ENCODE measurements at regions not wholly inside any gene's neighbourhood (a gene's known extent, or its start where the extent isn't known, plus 50 kb on each side); places are given as distances from the start of the nearest gene placed in this dataset.

- H3K27me3 Mint-ChIP-seq (ENCODE audit: low read depth), result no peaks in the 10 kb centered on the region
- ATAC-seq (no peak), DNase-seq (ENCODE audit: low spot score) (no peak)
- ChIA-PET POLR2A (no interaction called here), CTCF (no interaction called here)
- no peak overlapping the region for H3K4me3 Mint-ChIP-seq
- TF ChIP-seq IRF2 (CRISPR knock-in tag; IDR thresholded peaks at IDR 0.05; ENCODE audit: borderline replicate concordance, low read depth), result no peak
- TF ChIP-seq ZNF219 (CRISPR knock-in tag; IDR thresholded peaks at IDR 0.05; ENCODE audit: borderline replicate concordance), result no peak
- no peak for TF ChIP-seq TP53 (CRISPR knock-in tag; IDR thresholded peaks at IDR 0.05)
- no peak for TF ChIP-seq FOXJ3 (CRISPR knock-in tag; IDR thresholded peaks at IDR 0.05; ENCODE audit: borderline replicate concordance)
- no peak for TF ChIP-seq ATF1 (CRISPR knock-in tag; IDR thresholded peaks at IDR 0.05)
- no peak for TF ChIP-seq RELA (CRISPR knock-in tag; IDR thresholded peaks at IDR 0.05; ENCODE audit: borderline replicate concordance)
- H3K9me3 Mint-ChIP-seq, result peaks cover 61% of the 10 kb centered on the region
- peaks cover 51% of the 10 kb centered on the region for H3K36me3 Mint-ChIP-seq
- H3K27ac Mint-ChIP-seq, result no peak overlapping the region
- H3K4me1 Mint-ChIP-seq, result 0 out of 2 replicates have a peak, but pooled peaks cover 5% of the 10 kb centered on the region
Measured at GRCh38 chr2:160826496-160826895, 332.9 kb upstream of the RBMS1 start.

- H3K9me3 Mint-ChIP-seq, result peaks cover 54% of the 10 kb centered on the region
- no peak overlapping the region for H3K4me3 Mint-ChIP-seq
- ATAC-seq (no peak), DNase-seq (ENCODE audit: low spot score) (no peak)
- ChIA-PET CTCF (no interaction called here), POLR2A (no interaction called here)
- 0 out of 2 replicates have a peak, but pooled peaks cover 5% of the 10 kb centered on the region for H3K4me1 Mint-ChIP-seq
- peaks cover 44% of the 10 kb centered on the region for H3K36me3 Mint-ChIP-seq
- H3K27ac Mint-ChIP-seq, result no peak overlapping the region
- H3K27me3 Mint-ChIP-seq (ENCODE audit: low read depth), result no peaks in the 10 kb centered on the region
- TF ChIP-seq STAT6 (CRISPR knock-in tag; conservative IDR thresholded peaks at IDR 0.05; ENCODE audit: low read depth) (no peak), ZNF317 (CRISPR knock-in tag; IDR thresholded peaks at IDR 0.05; ENCODE audit: borderline replicate concordance, low read depth) (no peak), ZNF281 (CRISPR knock-in tag; IDR thresholded peaks at IDR 0.05) (no peak), TCF7 (CRISPR knock-in tag; IDR thresholded peaks at IDR 0.05; ENCODE audit: low read depth) (no peak), NR1H2 (CRISPR knock-in tag; IDR thresholded peaks at IDR 0.05) (no peak), AR (CRISPR knock-in tag; IDR thresholded peaks at IDR 0.05) (no peak), ATF3 (CRISPR knock-in tag; conservative IDR thresholded peaks at IDR 0.05) (no peak), FOXP4 (CRISPR knock-in tag; IDR thresholded peaks at IDR 0.05) (no peak), ZNF138 (CRISPR knock-in tag; conservative IDR thresholded peaks at IDR 0.05) (no peak), ZNF396 (CRISPR knock-in tag; IDR thresholded peaks at IDR 0.05; ENCODE audit: borderline replicate concordance) (no peak), FOXK1 (CRISPR knock-in tag; IDR thresholded peaks at IDR 0.05) (no peak), GTF2I (CRISPR knock-in tag; conservative IDR thresholded peaks at IDR 0.05) (no peak), MYBL2 (CRISPR knock-in tag; IDR thresholded peaks at IDR 0.05) (no peak), ZNF263 (CRISPR knock-in tag; IDR thresholded peaks at IDR 0.05; ENCODE audit: low read depth) (no peak), ZBTB21 (CRISPR knock-in tag; IDR thresholded peaks at IDR 0.05; ENCODE audit: borderline replicate concordance) (no peak), GRHL2 (CRISPR knock-in tag; IDR thresholded peaks at IDR 0.05; ENCODE audit: insufficient replicate concordance, severe bottlenecking) (no peak), JAZF1 (CRISPR knock-in tag; IDR thresholded peaks at IDR 0.05) (no peak), ATF6 (CRISPR knock-in tag; IDR thresholded peaks at IDR 0.05) (no peak), ZNF219 (CRISPR knock-in tag; IDR thresholded peaks at IDR 0.05; ENCODE audit: borderline replicate concordance) (no peak)
Measured at GRCh38 chr2:160828076-160828475, 332.2 kb upstream of the TANK start.
